Gastroesophageal sphincter (tissue), 3 donors: ENCODE measurements at regions not wholly inside any gene's neighbourhood (a gene's known extent, or its start where the extent isn't known, plus 50 kb on each side); places are given as distances from the start of the nearest gene placed in this dataset.

Source experiments
- EP300 ChIP-seq: sonication (generic); formaldehyde crosslinking; IDR thresholded peaks from one replicate; pipeline ENCODE4 v1.6.1; 2017; ENCODE audit warnings: antibody characterized with exemption, mild to moderate bottlenecking
- POLR2A ChIP-seq, 2 donors: fragments of 450-650 bp; IDR thresholded peaks; one replicate each; pipeline ENCODE4 v1.6.1; 2017; ENCODE audit warnings: antibody characterized with exemption in 2 of 2, mild to moderate bottlenecking in 2 of 2, moderate library complexity in 1 of 2
- TF ChIP-seq, protein P1 (sequence below), 4 experiments: fragments of 200-600 bp in 2 of 4; fragments of 450-650 bp in 2 of 4; sonication (generic) in 1 of 4; IDR thresholded peaks; one replicate each; pipeline ENCODE4 v1.5.1; 2017 to 2019; ENCODE audit warnings: antibody characterized with exemption in 4 of 4, mild to moderate bottlenecking in 2 of 4, moderate library complexity in 2 of 4

GRCh38 chr10:90399782-90400181 is 458.1 kb downstream of the HTR7 start:
- TF ChIP-seq, protein P1, sequence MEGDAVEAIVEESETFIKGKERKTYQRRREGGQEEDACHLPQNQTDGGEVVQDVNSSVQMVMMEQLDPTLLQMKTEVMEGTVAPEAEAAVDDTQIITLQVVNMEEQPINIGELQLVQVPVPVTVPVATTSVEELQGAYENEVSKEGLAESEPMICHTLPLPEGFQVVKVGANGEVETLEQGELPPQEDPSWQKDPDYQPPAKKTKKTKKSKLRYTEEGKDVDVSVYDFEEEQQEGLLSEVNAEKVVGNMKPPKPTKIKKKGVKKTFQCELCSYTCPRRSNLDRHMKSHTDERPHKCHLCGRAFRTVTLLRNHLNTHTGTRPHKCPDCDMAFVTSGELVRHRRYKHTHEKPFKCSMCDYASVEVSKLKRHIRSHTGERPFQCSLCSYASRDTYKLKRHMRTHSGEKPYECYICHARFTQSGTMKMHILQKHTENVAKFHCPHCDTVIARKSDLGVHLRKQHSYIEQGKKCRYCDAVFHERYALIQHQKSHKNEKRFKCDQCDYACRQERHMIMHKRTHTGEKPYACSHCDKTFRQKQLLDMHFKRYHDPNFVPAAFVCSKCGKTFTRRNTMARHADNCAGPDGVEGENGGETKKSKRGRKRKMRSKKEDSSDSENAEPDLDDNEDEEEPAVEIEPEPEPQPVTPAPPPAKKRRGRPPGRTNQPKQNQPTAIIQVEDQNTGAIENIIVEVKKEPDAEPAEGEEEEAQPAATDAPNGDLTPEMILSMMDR (IDR thresholded peaks at IDR 0.05), result no peak
- TF ChIP-seq POLR2A (IDR thresholded peaks at IDR 0.05), result no peak
- TF ChIP-seq EP300, result no peak
